PC-3 (cell line): ENCODE measurements at regions not wholly inside any gene's neighbourhood (a gene's known extent, or its start where the extent isn't known, plus 50 kb on each side); places are given as distances from the start of the nearest gene placed in this dataset.
A peak's percentile ranks its signal among the peaks of the same experiment; 100 is the strongest.

ENCODE experiments used
- ATAC-seq: fragments of 200-7000 bp; cut with Tn5 transposase; 2 replicates; pipeline ENCODE4 v1.9.1; 2020; ENCODE audit warnings: mild to moderate bottlenecking, moderate library complexity
- BruUV-seq: library from RNA; stranded (reverse); fragments of 400-500 nt; replicated peaks from 2 replicates; lab custom pipeline; 2021; lab: Mats Ljungman, UMichigan
- CTCF ChIA-PET: fragments of 300-600 bp; sonication (Branson Sonifier 250); formaldehyde crosslinking; loops from one replicate; lab custom pipeline; 2022; ENCODE audit warnings: antibody characterized with exemption; lab: Charles Lee
- POLR2A ChIA-PET: fragments of 300-600 bp; sonication (Branson Sonifier 250); formaldehyde crosslinking; loops from one replicate; lab custom pipeline; 2022; ENCODE audit warnings: antibody characterized with exemption; ENCODE audit not compliant: unreplicated experiment; lab: Charles Lee
- DNase-seq: peaks from one replicate; pipeline ENCODE4 v3.0.0-alpha.2; 2015
- H2AFZ ChIP-seq: fragments of 300-600 bp; sonication (generic); 2 replicates; pipeline ENCODE4 v1.6.0; 2016; ENCODE audit warnings: antibody characterized with exemption, low read length
- H3F3A ChIP-seq: fragments of 300-600 bp; sonication (generic); one replicate; pipeline ENCODE4 v1.6.0; 2017; ENCODE audit warnings: antibody characterized with exemption, low read length, control low read depth, mild to moderate bottlenecking; ENCODE audit not compliant: unreplicated experiment
- H3K27ac ChIP-seq: fragments of 300-600 bp; sonication (generic); 2 replicates; pipeline ENCODE4 v1.5.1; 2016; ENCODE audit warnings: mild to moderate bottlenecking, low read length
- H3K27me3 ChIP-seq: fragments of 300-600 bp; sonication (generic); 2 replicates; pipeline ENCODE4 v1.6.1; 2016; ENCODE audit warnings: low read length, mixed read lengths
- H3K36me3 ChIP-seq: fragments of 300-600 bp; sonication (generic); 2 replicates; pipeline ENCODE4 v1.6.1; 2016; ENCODE audit warnings: low read depth, mixed run types, low read length, mixed read lengths
- H3K4me1 ChIP-seq: fragments of 300-600 bp; sonication (generic); 2 replicates; pipeline ENCODE4 v1.5.1; 2016; ENCODE audit warnings: low read length; ENCODE audit not compliant: insufficient read depth
- H3K4me2 ChIP-seq: fragments of 300-600 bp; sonication (generic); 2 replicates; pipeline ENCODE4 v1.6.0; 2016; ENCODE audit warnings: low read length
- H3K4me3 ChIP-seq: fragments of 300-600 bp; sonication (generic); 2 replicates; pipeline ENCODE4 v1.5.1; 2016; ENCODE audit warnings: mild to moderate bottlenecking, low read length, mixed read lengths
- H3K79me2 ChIP-seq: fragments of 300-600 bp; sonication (generic); 2 replicates; pipeline ENCODE4 v1.6.1; 2017; ENCODE audit warnings: low read length, mixed read lengths
- H3K9ac ChIP-seq: fragments of 300-600 bp; sonication (generic); 2 replicates; pipeline ENCODE4 v1.6.0; 2016; ENCODE audit warnings: mild to moderate bottlenecking, low read length
- H3K9me2 ChIP-seq: fragments of 300-600 bp; sonication (generic); replicated peaks from 2 replicates; pipeline ENCODE4 v1.6.1; 2016; ENCODE audit warnings: mixed run types, low read length, mixed read lengths
- H3K9me3 ChIP-seq: fragments of 300-600 bp; sonication (generic); 2 replicates; pipeline ENCODE4 v1.6.1; 2016; ENCODE audit warnings: low read length, mixed read lengths
- H4K20me1 ChIP-seq: fragments of 300-600 bp; sonication (generic); 2 replicates; pipeline ENCODE4 v1.6.1; 2016; ENCODE audit warnings: low read length, mixed read lengths
- CTCF ChIP-seq: fragments of 300-600 bp; sonication (generic); conservative IDR thresholded peaks from 2 replicates; pipeline ENCODE4 v1.5.1; 2017; ENCODE audit warnings: antibody characterized with exemption, low read depth, mild to moderate bottlenecking, low read length
- EZH2 ChIP-seq: fragments of 300-600 bp; sonication (generic); IDR thresholded peaks from one replicate; pipeline ENCODE4 v1.6.1; 2017; ENCODE audit warnings: antibody characterized with exemption, mild to moderate bottlenecking, low read length; ENCODE audit not compliant: unreplicated experiment
- EZH2phosphoT487 ChIP-seq: fragments of 300-600 bp; sonication (generic); IDR thresholded peaks from 2 replicates; pipeline ENCODE4 v1.6.1; 2018; ENCODE audit warnings: mild to moderate bottlenecking, antibody characterized with exemption, low read length, borderline replicate concordance
- intact Hi-C: fragments of 100-400 bp; cut with micrococcal nuclease; formaldehyde crosslinking; loops from 2 replicates; pipeline ENCODE4 v1.9.0; 2023

GRCh38 chr6:153251326-153251725, 120.2 kb upstream of the RGS17 start:
- Histone ChIP-seq H3K9me2 (no peaks in the 10 kb centered on the region), H3K4me1 (no peaks in the 10 kb centered on the region), H3K9me3 (no peaks in the 10 kb centered on the region), H3K27me3 (peaks cover 49% of the 10 kb centered on the region), H4K20me1 (no peaks in the 10 kb centered on the region), H3K9ac (no peak overlapping the region), H3K79me2 (no peaks in the 10 kb centered on the region), H3K27ac (no peak overlapping the region), H3K4me2 (no peak overlapping the region), H3K4me3 (no peak overlapping the region), H2AFZ (no peak overlapping the region), H3K36me3 (no peaks in the 10 kb centered on the region), H3F3A (no peaks in the 10 kb centered on the region)
- BruUV-seq = no TSS peak
- ATAC-seq (no peak), DNase-seq (no peak)
- ChIA-PET POLR2A (no interaction called here), CTCF (no interaction called here)
- TF ChIP-seq CTCF = no peak
- no peak for TF ChIP-seq EZH2
- no peak for TF ChIP-seq EZH2phosphoT487
- intact Hi-C loops = no loop called here

- no peaks in the 10 kb centered on the region for H3K36me3 ChIP-seq
- H3K79me2 ChIP-seq = no peaks in the 10 kb centered on the region
- no peak for ATAC-seq
- H3K27ac ChIP-seq = no peak overlapping the region
- no peak overlapping the region for H3K4me2 ChIP-seq
- H3F3A ChIP-seq = no peaks in the 10 kb centered on the region
- no peak overlapping the region for H3K4me3 ChIP-seq
- POLR2A ChIA-PET = no interaction called here
- H3K9ac ChIP-seq = no peak overlapping the region
- intact Hi-C loops = no loop called here
- no peaks in the 10 kb centered on the region for H4K20me1 ChIP-seq
- H3K9me3 ChIP-seq = no peaks in the 10 kb centered on the region
- BruUV-seq = no TSS peak
- TF ChIP-seq CTCF (no peak), EZH2 (no peak), EZH2phosphoT487 (no peak)
- DNase-seq = no peak
- CTCF ChIA-PET = no interaction called here
- H3K9me2 ChIP-seq = no peaks in the 10 kb centered on the region
- peaks cover 30% of the 10 kb centered on the region for H3K27me3 ChIP-seq
- H2AFZ ChIP-seq = no peak overlapping the region
- no peaks in the 10 kb centered on the region for H3K4me1 ChIP-seq
These were observed 106.6 kb upstream of the RGS17 start for GRCh38 chr6:153237670-153238069.

GRCh38 chr6:153231048-153231646, 100.1 kb upstream of the RGS17 start:
- ATAC-seq = no peak; the same call in 1 of the 2 replicates
- POLR2A ChIA-PET = no interaction called here

More at GRCh38 chr6:153231048-153231646, 100.1 kb upstream of the RGS17 start:
- DNase-seq = peak; percentile 62
- H3K27ac ChIP-seq = no peak overlapping the region
- H3K4me3 ChIP-seq = no peak overlapping the region
- H4K20me1 ChIP-seq = no peaks in the 10 kb centered on the region
- no peaks in the 10 kb centered on the region for H3F3A ChIP-seq
- H3K9me3 ChIP-seq = no peaks in the 10 kb centered on the region
- intact Hi-C loops = no loop called here
- H3K27me3 ChIP-seq = peaks cover 9% of the 10 kb centered on the region; the same call in 1 of the 2 replicates
- no TSS peak for BruUV-seq
- H3K9me2 ChIP-seq = no peaks in the 10 kb centered on the region
- no peaks in the 10 kb centered on the region for H3K36me3 ChIP-seq
- peak; percentile 85 for TF ChIP-seq CTCF
- no peak for TF ChIP-seq EZH2
- TF ChIP-seq EZH2phosphoT487 = no peak
- H3K79me2 ChIP-seq = no peaks in the 10 kb centered on the region
- H2AFZ ChIP-seq = no peak overlapping the region
- no peaks in the 10 kb centered on the region for H3K4me1 ChIP-seq
- CTCF ChIA-PET = interaction anchor here (0.6 kb wide), 3 partner anchors 45 to 272 kb away, joined by 3 to 8 read pairs (median 3); no protein-coding TSS in a partner anchor
- no peak overlapping the region for H3K4me2 ChIP-seq
- H3K9ac ChIP-seq = no peak overlapping the region
